Body of pancreas (tissue), 4 donors: ENCODE measurements at regions not wholly inside any gene's neighbourhood (a gene's known extent, or its start where the extent isn't known, plus 50 kb on each side); places are given as distances from the start of the nearest gene placed in this dataset.
A peak's percentile ranks its signal among the peaks of the same experiment; 100 is the strongest.

ENCODE experiments used
- CTCF ChIP-seq, 7 experiments: fragments of 450-650 bp in 4 of 7; fragments of 200-600 bp in 3 of 7; sonication (generic) in 3 of 7; IDR thresholded peaks; one replicate each; pipeline ENCODE4 v1.5.1; 2016 to 2019; ENCODE audit warnings: antibody characterized with exemption in 7 of 7
- POLR2A ChIP-seq, 3 donors: fragments of 450-650 bp; IDR thresholded peaks; one replicate each; pipeline ENCODE4 v1.6.1; 2016; ENCODE audit warnings: antibody characterized with exemption in 3 of 3, mild to moderate bottlenecking in 2 of 3

DNA sequence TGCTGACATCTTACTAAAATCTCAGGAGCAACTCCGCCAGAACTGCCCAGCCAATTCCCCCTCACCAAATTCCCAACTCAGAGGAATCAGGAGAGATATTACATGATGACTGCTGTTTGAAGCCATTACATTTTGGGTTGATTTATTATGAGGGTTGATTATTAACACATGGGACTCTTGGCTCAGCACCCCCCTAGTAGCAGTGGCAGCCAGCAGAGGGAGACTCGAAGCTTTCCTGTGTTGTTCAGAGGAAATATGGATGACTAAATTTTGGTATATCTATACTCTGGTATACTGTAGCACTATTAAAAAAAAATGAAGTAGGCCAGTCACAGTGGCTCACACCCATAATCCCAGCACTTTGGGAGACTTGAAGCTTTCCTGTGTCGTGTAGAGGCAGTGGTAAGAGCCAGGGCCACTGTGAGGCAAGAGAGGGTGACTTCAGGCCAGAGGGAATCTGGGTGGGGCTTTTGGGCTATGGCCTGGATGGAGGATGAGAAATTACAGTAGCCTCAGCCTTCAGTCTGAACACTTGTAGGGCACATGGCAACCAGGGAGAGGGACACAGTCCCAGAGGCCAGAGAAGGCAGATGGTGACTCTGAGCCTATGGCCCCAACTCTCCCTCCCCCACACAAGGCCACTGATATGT, 111.4 kb downstream of the LHX2 start:
- TF ChIP-seq POLR2A (IDR thresholded peaks at IDR 0.05) = no peak
- peak in 4 of 7 experiments; percentile 13 to 32 (median 21) for TF ChIP-seq CTCF (IDR thresholded peaks at IDR 0.05)
